Lower lobe of right lung (tissue), 2 donors: ENCODE measurements at regions not wholly inside any gene's neighbourhood (a gene's known extent, or its start where the extent isn't known, plus 50 kb on each side); places are given as distances from the start of the nearest gene placed in this dataset.

Experiments used
- ATAC-seq, 2 donors: fragments of 200-7000 bp; cut with Tn5 transposase; one replicate each; pipeline ENCODE4 v1.9.1; 2020 to 2022; ENCODE audit warnings: mild to moderate bottlenecking in 2 of 2, moderate library complexity in 2 of 2
- DNase-seq: peaks from one replicate; pipeline ENCODE4 v3.0.0-alpha.2; 2020
- H3K27ac ChIP-seq: fragments of 200-600 bp; one replicate; pipeline ENCODE4 v1.8.0; 2022
- H3K27me3 ChIP-seq: fragments of 200-600 bp; one replicate; pipeline ENCODE4 v1.8.0; 2022; ENCODE audit warnings: low read depth
- H3K36me3 ChIP-seq: fragments of 200-600 bp; one replicate; pipeline ENCODE4 v1.8.0; 2022; ENCODE audit warnings: mild to moderate bottlenecking
- H3K4me1 ChIP-seq: fragments of 200-600 bp; one replicate; pipeline ENCODE4 v1.8.0; 2022
- H3K4me3 ChIP-seq: fragments of 200-600 bp; one replicate; pipeline ENCODE4 v1.8.0; 2022; ENCODE audit warnings: mild to moderate bottlenecking
- H3K9me3 ChIP-seq: fragments of 200-600 bp; one replicate; pipeline ENCODE4 v1.8.0; 2022
- CTCF ChIP-seq: fragments of 200-600 bp; IDR thresholded peaks from one replicate; pipeline ENCODE4 v1.8.0; 2022; ENCODE audit warnings: antibody characterized with exemption, mild to moderate bottlenecking
- intact Hi-C: fragments of 100-400 bp; cut with DNase I; formaldehyde crosslinking; loops from one replicate; pipeline ENCODE4 v1.11.0; 2022
- donor health status: DM: no; HTN: yes; CAD: no; lungs with severe emphysema.

GRCh38 chr4:58665649-58666048 lies 1555.5 kb upstream of the IGFBP7 start:
- Histone ChIP-seq H3K27ac (no peak overlapping the region), H3K4me3 (no peak overlapping the region), H3K27me3 (no peaks in the 10 kb centered on the region), H3K36me3 (no peaks in the 10 kb centered on the region), H3K4me1 (no peaks in the 10 kb centered on the region), H3K9me3 (no peaks in the 10 kb centered on the region)
- DNase-seq, result no peak
- intact Hi-C loops, result no loop called here
- no peak for ATAC-seq
- no peak for TF ChIP-seq CTCF

- no peak for DNase-seq
- no peak for ATAC-seq
- H3K27me3 ChIP-seq, result no peaks in the 10 kb centered on the region
- intact Hi-C loops, result no loop called here
- H3K4me1 ChIP-seq, result no peaks in the 10 kb centered on the region
- TF ChIP-seq CTCF, result no peak
- no peak overlapping the region for H3K4me3 ChIP-seq
- no peaks in the 10 kb centered on the region for H3K9me3 ChIP-seq
- no peaks in the 10 kb centered on the region for H3K36me3 ChIP-seq
- H3K27ac ChIP-seq, result no peak overlapping the region
Observed at GRCh38 chr4:58658701-58659100, 1548.5 kb upstream of the IGFBP7 start.

GRCh38 chr4:58653251-58653650 lies 1543.1 kb upstream of the IGFBP7 start:
- no peak overlapping the region for H3K4me3 ChIP-seq
- TF ChIP-seq CTCF, result no peak
- no peaks in the 10 kb centered on the region for H3K36me3 ChIP-seq
- ATAC-seq, result no peak
- intact Hi-C loops, result no loop called here
- H3K27ac ChIP-seq, result no peak overlapping the region
- H3K4me1 ChIP-seq, result no peaks in the 10 kb centered on the region
- H3K27me3 ChIP-seq, result no peaks in the 10 kb centered on the region
- DNase-seq, result no peak
- H3K9me3 ChIP-seq, result no peaks in the 10 kb centered on the region

GRCh38 chr4:58649226-58649625 lies 1539.0 kb upstream of the IGFBP7 start:
- no peak for ATAC-seq
- intact Hi-C loops, result no loop called here
- DNase-seq, result no peak
- Histone ChIP-seq H3K4me3 (no peak overlapping the region), H3K27ac (no peak overlapping the region), H3K9me3 (no peaks in the 10 kb centered on the region), H3K27me3 (no peaks in the 10 kb centered on the region), H3K4me1 (no peaks in the 10 kb centered on the region), H3K36me3 (no peaks in the 10 kb centered on the region)
- TF ChIP-seq CTCF, result no peak

GRCh38 chr4:58646126-58646525 lies 1535.9 kb upstream of the IGFBP7 start:
- DNase-seq (no peak), ATAC-seq (no peak)
- Histone ChIP-seq H3K9me3 (no peaks in the 10 kb centered on the region), H3K36me3 (no peaks in the 10 kb centered on the region), H3K27me3 (no peaks in the 10 kb centered on the region), H3K4me1 (no peaks in the 10 kb centered on the region), H3K4me3 (no peak overlapping the region), H3K27ac (no peak overlapping the region)
- intact Hi-C loops, result no loop called here
- no peak for TF ChIP-seq CTCF

GRCh38 chr4:58644549-58644948 lies 1534.4 kb upstream of the IGFBP7 start:
- H3K27me3 ChIP-seq, result no peaks in the 10 kb centered on the region
- H3K36me3 ChIP-seq, result no peaks in the 10 kb centered on the region
- intact Hi-C loops, result no loop called here
- TF ChIP-seq CTCF, result no peak
- no peaks in the 10 kb centered on the region for H3K9me3 ChIP-seq
- no peak overlapping the region for H3K27ac ChIP-seq
- no peak for DNase-seq
- no peaks in the 10 kb centered on the region for H3K4me1 ChIP-seq
- no peak overlapping the region for H3K4me3 ChIP-seq
- no peak for ATAC-seq
